Neural cell (in vitro differentiated cells): ENCODE measurements at regions not wholly inside any gene's neighbourhood (a gene's known extent, or its start where the extent isn't known, plus 50 kb on each side); places are given as distances from the start of the nearest gene placed in this dataset.
"Not testable (repeated sequence)": the region's sequence is repeated elsewhere in the genome, so short reads cannot be mapped to it uniquely, and the experiment has no call there.

ENCODE experiments used
- H2AFZ ChIP-seq: fragments of 200-600, 300-800 bp; sonication (generic), shearing (Covaris generic); 2 replicates; pipeline ENCODE4 v1.6.0; 2014; ENCODE audit warnings: low read depth, mild to moderate bottlenecking, antibody characterized with exemption, low read length, moderate library complexity
- H3F3A ChIP-seq: fragments of 200-600 bp; shearing (Covaris generic); 2 replicates; pipeline ENCODE4 v1.6.1; 2016; ENCODE audit warnings: mild to moderate bottlenecking, moderate library complexity, mixed read lengths, antibody characterized with exemption, low read length; ENCODE audit not compliant: insufficient read depth, poor library complexity, severe bottlenecking
- H3K27ac ChIP-seq: fragments of 200-600, 300-800 bp; sonication (generic), shearing (Covaris generic); 2 replicates; pipeline ENCODE4 v1.5.1; 2014; ENCODE audit warnings: mild to moderate bottlenecking, low read length, moderate library complexity
- H3K27me3 ChIP-seq: fragments of 300-800, 200-600 bp; sonication (generic), shearing (Covaris generic); 2 replicates; pipeline ENCODE4 v1.6.0; 2014; ENCODE audit warnings: mild to moderate bottlenecking, low read depth, low read length, moderate library complexity; ENCODE audit not compliant: insufficient read depth
- H3K36me3 ChIP-seq: fragments of 300-800, 200-600 bp; sonication (generic), shearing (Covaris generic); 2 replicates; pipeline ENCODE4 v1.5.1; 2014; ENCODE audit warnings: mild to moderate bottlenecking, antibody characterized with exemption, low read length, moderate library complexity; ENCODE audit not compliant: insufficient read depth
- H3K4me2 ChIP-seq: fragments of 300-800, 200-600 bp; sonication (generic), shearing (Covaris generic); 2 replicates; pipeline ENCODE4 v1.6.0; 2014; ENCODE audit warnings: mild to moderate bottlenecking, low read length
- H3K4me3 ChIP-seq: fragments of 300-800, 200-600 bp; sonication (generic), shearing (Covaris generic); 2 replicates; pipeline ENCODE4 v1.5.1; 2014; ENCODE audit warnings: mild to moderate bottlenecking, low read length, moderate library complexity
- H3K79me2 ChIP-seq: fragments of 200-600 bp; shearing (Covaris generic); replicated peaks from 2 replicates; pipeline ENCODE4 v1.6.0; 2014; ENCODE audit warnings: mild to moderate bottlenecking, low read length, moderate library complexity; ENCODE audit not compliant: insufficient read depth
- H3K9ac ChIP-seq: fragments of 300-800, 200-600 bp; sonication (generic), shearing (Covaris generic); 2 replicates; pipeline ENCODE4 v1.6.1; 2016; ENCODE audit warnings: mild to moderate bottlenecking, low read length, mixed read lengths
- H3K9me2 ChIP-seq: fragments of 200-600 bp; shearing (Covaris generic); 2 replicates; pipeline ENCODE4 v1.6.1; 2016; ENCODE audit warnings: mild to moderate bottlenecking, low read length, mixed read lengths; ENCODE audit not compliant: insufficient read depth
- H3K9me3 ChIP-seq: fragments of 200-600, 300-800 bp; sonication (generic), shearing (Covaris generic); 2 replicates; pipeline ENCODE4 v1.6.1; 2016; ENCODE audit warnings: mild to moderate bottlenecking, mixed run types, low read length, moderate library complexity, mixed read lengths
- H4K20me1 ChIP-seq: fragments of 200-600 bp; shearing (Covaris generic); 2 replicates; pipeline ENCODE4 v1.6.1; 2016; ENCODE audit warnings: mild to moderate bottlenecking, mixed run types; ENCODE audit not compliant: insufficient read depth
- CTCF ChIP-seq: fragments of 450-650 bp; IDR thresholded peaks from 2 replicates; pipeline ENCODE4 v1.5.1; 2014; ENCODE audit warnings: antibody characterized with exemption, mild to moderate bottlenecking, moderate library complexity; ENCODE audit not compliant: poor library complexity, severe bottlenecking
- EP300 ChIP-seq: fragments of 450-650 bp; conservative IDR thresholded peaks from 2 replicates; pipeline ENCODE4 v1.6.1; 2014; ENCODE audit warnings: antibody characterized with exemption, mild to moderate bottlenecking, moderate library complexity; ENCODE audit not compliant: poor library complexity, severe bottlenecking
- EZH2 ChIP-seq: fragments of 200-600, 300-800 bp; shearing (Covaris generic), sonication (generic); IDR thresholded peaks from 2 replicates; pipeline ENCODE4 v1.6.1; 2014; ENCODE audit warnings: antibody characterized with exemption, low read length, borderline replicate concordance, mild to moderate bottlenecking; ENCODE audit not compliant: insufficient read depth, poor library complexity, severe bottlenecking
- MXI1 ChIP-seq: fragments of 450-650 bp; conservative IDR thresholded peaks from 2 replicates; pipeline ENCODE4 v1.6.1; 2014; ENCODE audit warnings: antibody characterized with exemption, mild to moderate bottlenecking; ENCODE audit not compliant: poor library complexity, severe bottlenecking
- POLR2AphosphoS5 ChIP-seq: IDR thresholded peaks from 2 replicates; pipeline ENCODE4 v1.6.1; 2012
- RAD21 ChIP-seq: fragments of 450-650 bp; conservative IDR thresholded peaks from 2 replicates; pipeline ENCODE4 v1.6.1; 2014; ENCODE audit warnings: antibody characterized with exemption, mild to moderate bottlenecking, moderate library complexity
- REST ChIP-seq: IDR thresholded peaks from 2 replicates; pipeline ENCODE4 v1.6.1; 2012; ENCODE audit warnings: borderline replicate concordance
- SMC3 ChIP-seq: fragments of 450-650 bp; conservative IDR thresholded peaks from 2 replicates; pipeline ENCODE4 v1.6.1; 2014; ENCODE audit warnings: antibody characterized with exemption, mild to moderate bottlenecking, moderate library complexity; ENCODE audit not compliant: poor library complexity
- TAF1 ChIP-seq: IDR thresholded peaks from 2 replicates; pipeline ENCODE4 v1.6.1; 2012; ENCODE audit warnings: low read depth

- Histone ChIP-seq H3K36me3 (no peaks in the 10 kb centered on the region), H4K20me1 (no peaks in the 10 kb centered on the region), H3F3A (no peaks in the 10 kb centered on the region), H3K27ac (no peak overlapping the region), H3K79me2 (no peaks in the 10 kb centered on the region), H2AFZ (no peak overlapping the region), H3K9me2 (no peaks in the 10 kb centered on the region), H3K4me3 (no peak overlapping the region), H3K9ac (no peak overlapping the region), H3K9me3 (no peaks in the 10 kb centered on the region), H3K27me3 (no peaks in the 10 kb centered on the region), H3K4me2 (no peak overlapping the region)
- TF ChIP-seq EZH2 (no peak), RAD21 (no peak), EP300 (no peak), REST (no peak), MXI1 (no peak), CTCF (no peak), SMC3 (no peak), POLR2AphosphoS5 (no peak), TAF1 (no peak)
Measured at GRCh38 chr2:57218206-57218605, 828.4 kb upstream of the VRK2 start.

- not testable (repeated sequence) for H3F3A ChIP-seq
Measured at GRCh38 chr2:57229706-57230105, 816.9 kb upstream of the VRK2 start.

GRCh38 chr2:57232341-57232740 lies 814.3 kb upstream of the VRK2 start:
- H3K79me2 ChIP-seq, H4K20me1 ChIP-seq, H3F3A ChIP-seq, H3K27ac ChIP-seq, H3K27me3 ChIP-seq, H3K9me3 ChIP-seq, H3K4me3 ChIP-seq, H2AFZ ChIP-seq, H3K9ac ChIP-seq, H3K4me2 ChIP-seq, H3K36me3 ChIP-seq, H3K9me2 ChIP-seq: not testable (repeated sequence)

More at GRCh38 chr2:57229706-57230105, 816.9 kb upstream of the VRK2 start:
- H3K9me2 ChIP-seq, H3K9ac ChIP-seq, H4K20me1 ChIP-seq, H3K4me2 ChIP-seq, H3K79me2 ChIP-seq, H3K9me3 ChIP-seq, H3K27ac ChIP-seq, H3K36me3 ChIP-seq, H3K27me3 ChIP-seq, H2AFZ ChIP-seq, H3K4me3 ChIP-seq: not testable (repeated sequence)

GRCh38 chr2:57251495-57251894 lies 795.1 kb upstream of the VRK2 start:
- H3K4me3 ChIP-seq, H3K27ac ChIP-seq, H3K9ac ChIP-seq, H3K36me3 ChIP-seq, H3K9me2 ChIP-seq, H3K9me3 ChIP-seq, H3K79me2 ChIP-seq, H3F3A ChIP-seq, H3K27me3 ChIP-seq, H3K4me2 ChIP-seq, H2AFZ ChIP-seq, H4K20me1 ChIP-seq: not testable (repeated sequence)

GRCh38 chr2:57276408-57276807 lies 770.2 kb upstream of the VRK2 start:
- H3K27me3 ChIP-seq, H3K9me2 ChIP-seq, H3K4me3 ChIP-seq, H3K4me2 ChIP-seq, H3K27ac ChIP-seq, H2AFZ ChIP-seq, H3K9ac ChIP-seq, H4K20me1 ChIP-seq, H3K36me3 ChIP-seq, H3F3A ChIP-seq, H3K9me3 ChIP-seq, H3K79me2 ChIP-seq: not testable (repeated sequence)
